ENCODE measurements at regions not wholly inside any gene's neighbourhood (a gene's known extent, or its start where the extent isn't known, plus 50 kb on each side); places are given as distances from the start of the nearest gene placed in this dataset.

GRCh38 chr10:118918116-118918515 lies 111.4 kb upstream of the NANOS1 start:
- Mint-ChIP-seq H3K4me1 (peaks cover 3% of the 10 kb centered on the region), H3K27ac (no peak overlapping the region), H3K9me3 (no peaks in the 10 kb centered on the region), H3K4me3 (no peak overlapping the region), H3K36me3 (ENCODE audit: low read depth) (no peaks in the 10 kb centered on the region), H3K27me3 (ENCODE audit: insufficient read depth) (peaks cover 3% of the 10 kb centered on the region)
- H3K27ac ChIP-seq (ENCODE audit: low read depth, low read length) = no peak overlapping the region
- WGBS, 2 experiments (ENCODE audit: insufficient coverage in 1 of 2, insufficient read length in 1 of 2) = 50 to 81% methylated on average over 1 to 5 of the region's 5 CpGs
- DNase-seq = no peak
- H3K4me3 ChIP-seq (ENCODE audit: low read length) = no peak overlapping the region
- no peak overlapping the region for H3K9ac ChIP-seq (ENCODE audit: extremely low read depth, low read length, poor library complexity, severe bottlenecking)
- H3K4me1 ChIP-seq (ENCODE audit: control insufficient read depth, insufficient read depth, low read length) = no peaks in the 10 kb centered on the region
- H3K36me3 ChIP-seq (ENCODE audit: control insufficient read depth, insufficient read depth, low read length) = no peaks in the 10 kb centered on the region
- no peaks in the 10 kb centered on the region for H3K9me3 ChIP-seq (ENCODE audit: control insufficient read depth, low read length)
- no peaks in the 10 kb centered on the region for H3K27me3 ChIP-seq (ENCODE audit: control insufficient read depth, insufficient read depth, low read length, poor library complexity, severe bottlenecking)
- TF ChIP-seq CTCF (conservative IDR thresholded peaks at IDR 0.05) = no peak

GRCh38 chr10:118918587-118918986 lies 110.9 kb upstream of the NANOS1 start:
- Mint-ChIP-seq H3K27ac (no peak overlapping the region), H3K36me3 (ENCODE audit: low read depth) (no peaks in the 10 kb centered on the region), H3K4me3 (no peak overlapping the region), H3K9me3 (no peaks in the 10 kb centered on the region), H3K4me1 (peaks cover 3% of the 10 kb centered on the region), H3K27me3 (ENCODE audit: insufficient read depth) (peaks cover 3% of the 10 kb centered on the region)
- no peak for DNase-seq
- H3K36me3 ChIP-seq (ENCODE audit: control insufficient read depth, insufficient read depth, low read length) = no peaks in the 10 kb centered on the region
- no peak overlapping the region for H3K4me3 ChIP-seq (ENCODE audit: low read length)
- no peak for TF ChIP-seq CTCF (conservative IDR thresholded peaks at IDR 0.05)
- no peak overlapping the region for H3K27ac ChIP-seq (ENCODE audit: low read depth, low read length)
- no peaks in the 10 kb centered on the region for H3K4me1 ChIP-seq (ENCODE audit: control insufficient read depth, insufficient read depth, low read length)
- no peak overlapping the region for H3K9ac ChIP-seq (ENCODE audit: extremely low read depth, low read length, poor library complexity, severe bottlenecking)
- no peaks in the 10 kb centered on the region for H3K27me3 ChIP-seq (ENCODE audit: control insufficient read depth, insufficient read depth, low read length, poor library complexity, severe bottlenecking)
- 92 to 93% methylated on average over 2 to 3 of the region's 3 CpGs for WGBS, 2 experiments (ENCODE audit: insufficient coverage in 1 of 2, insufficient read length in 1 of 2)
- H3K9me3 ChIP-seq (ENCODE audit: control insufficient read depth, low read length) = no peaks in the 10 kb centered on the region

GRCh38 chr10:118920206-118920605 lies 109.3 kb upstream of the NANOS1 start:
- Histone ChIP-seq H3K4me3 (ENCODE audit: low read length) (no peak overlapping the region), H3K4me1 (ENCODE audit: control insufficient read depth, insufficient read depth, low read length) (no peaks in the 10 kb centered on the region), H3K9ac (ENCODE audit: extremely low read depth, low read length, poor library complexity, severe bottlenecking) (no peak overlapping the region), H3K27me3 (ENCODE audit: control insufficient read depth, insufficient read depth, low read length, poor library complexity, severe bottlenecking) (no peaks in the 10 kb centered on the region), H3K27ac (ENCODE audit: low read depth, low read length) (no peak overlapping the region), H3K36me3 (ENCODE audit: control insufficient read depth, insufficient read depth, low read length) (no peaks in the 10 kb centered on the region), H3K9me3 (ENCODE audit: control insufficient read depth, low read length) (no peaks in the 10 kb centered on the region)
- DNase-seq = no peak
- no peak for TF ChIP-seq CTCF (conservative IDR thresholded peaks at IDR 0.05)
- H3K36me3 Mint-ChIP-seq (ENCODE audit: low read depth) = no peaks in the 10 kb centered on the region
- H3K4me3 Mint-ChIP-seq = no peak overlapping the region
- 88 to 96% methylated on average over 3 to 8 of the region's 9 CpGs for WGBS, 2 experiments (ENCODE audit: insufficient coverage in 1 of 2, insufficient read length in 1 of 2)
- H3K27me3 Mint-ChIP-seq (ENCODE audit: insufficient read depth) = peaks cover 3% of the 10 kb centered on the region
- no peaks in the 10 kb centered on the region for H3K9me3 Mint-ChIP-seq
- H3K4me1 Mint-ChIP-seq = no peaks in the 10 kb centered on the region
- H3K27ac Mint-ChIP-seq = no peak overlapping the region

Data from endodermal cell (in vitro differentiated cells).